OCI-LY3 (cell line): ENCODE measurements at regions not wholly inside any gene's neighbourhood (a gene's known extent, or its start where the extent isn't known, plus 50 kb on each side); places are given as distances from the start of the nearest gene placed in this dataset.

Experiments used
- H2AFZ ChIP-seq: fragments of 200-600, 300-600 bp; shearing (Covaris generic); 2 replicates; pipeline ENCODE4 v1.6.0; 2014; ENCODE audit warnings: antibody characterized with exemption, low read depth, low read length
- H3K27ac ChIP-seq: fragments of 200-600, 300-600 bp; sonication (generic); 2 replicates; pipeline ENCODE4 v1.5.1; 2014; ENCODE audit warnings: mild to moderate bottlenecking, low read length, moderate library complexity, mixed read lengths
- H3K27me3 ChIP-seq: fragments of 200-600, 300-600 bp; sonication (generic); 2 replicates; pipeline ENCODE4 v1.6.1; 2014; ENCODE audit warnings: low read depth, low read length, mixed read lengths
- H3K36me3 ChIP-seq: fragments of 200-600, 300-600 bp; sonication (generic); replicated peaks from 2 replicates; pipeline ENCODE3; 2014; ENCODE audit warnings: low read depth, low read length, mixed read lengths
- H3K4me1 ChIP-seq: fragments of 300-600, 200-600 bp; sonication (generic); 2 replicates; pipeline ENCODE4 v1.6.1; 2014; ENCODE audit warnings: low read length, mixed read lengths
- H3K4me2 ChIP-seq: fragments of 200-600, 300-600 bp; sonication (generic); 2 replicates; pipeline ENCODE4 v1.6.1; 2014; ENCODE audit warnings: low read length, mixed read lengths
- H3K4me3 ChIP-seq: fragments of 300-600, 200-600 bp; sonication (generic); 2 replicates; pipeline ENCODE4 v1.5.1; 2014; ENCODE audit warnings: antibody characterized with exemption, mild to moderate bottlenecking, low read length, moderate library complexity
- H3K79me2 ChIP-seq: fragments of 300-600, 200-600 bp; shearing (Covaris generic); 2 replicates; pipeline ENCODE4 v1.6.1; 2014; ENCODE audit warnings: mild to moderate bottlenecking, low read length, mixed read lengths
- H3K9ac ChIP-seq: fragments of 300-600, 200-600 bp; shearing (Covaris generic); 2 replicates; pipeline ENCODE4 v1.6.0; 2014; ENCODE audit warnings: mild to moderate bottlenecking, low read length, moderate library complexity
- H3K9me3 ChIP-seq: fragments of 200-600, 300-600 bp; shearing (Covaris generic); 2 replicates; pipeline ENCODE4 v1.6.1; 2014; ENCODE audit warnings: low read length, mixed read lengths; ENCODE audit not compliant: insufficient read depth
- H4K20me1 ChIP-seq: fragments of 200-600, 300-600 bp; sonication (generic); 2 replicates; pipeline ENCODE4 v1.6.1; 2016; ENCODE audit warnings: low read length, mixed read lengths; ENCODE audit not compliant: insufficient read depth
- CTCF ChIP-seq: fragments of 200-600, 300-600 bp; sonication (generic); IDR thresholded peaks from 2 replicates; pipeline ENCODE4 v1.5.1; 2014; ENCODE audit warnings: antibody characterized with exemption, low read length, low read depth
- EZH2phosphoT487 ChIP-seq: fragments of 200-600 bp; shearing (Covaris generic); IDR thresholded peaks from 2 replicates; pipeline ENCODE4 v1.6.1; 2018; ENCODE audit warnings: antibody characterized with exemption, mixed run types, low read depth

- Histone ChIP-seq H3K9me3 (no peaks in the 10 kb centered on the region), H3K36me3 (no peaks in the 10 kb centered on the region), H3K4me1 (no peaks in the 10 kb centered on the region), H4K20me1 (no peaks in the 10 kb centered on the region), H2AFZ (no peak overlapping the region), H3K9ac (no peak overlapping the region), H3K27ac (no peak overlapping the region), H3K4me2 (no peak overlapping the region), H3K4me3 (no peak overlapping the region), H3K79me2 (no peaks in the 10 kb centered on the region), H3K27me3 (no peaks in the 10 kb centered on the region)
- TF ChIP-seq CTCF (no peak), EZH2phosphoT487 (no peak)
Measured at GRCh38 chrX:147342197-147342596, 527.7 kb upstream of the CXorf51A start.

- Histone ChIP-seq H3K9ac (no peak overlapping the region), H4K20me1 (no peaks in the 10 kb centered on the region), H3K4me1 (no peaks in the 10 kb centered on the region), H3K27ac (no peak overlapping the region), H2AFZ (no peak overlapping the region), H3K79me2 (no peaks in the 10 kb centered on the region), H3K4me2 (no peak overlapping the region), H3K4me3 (no peak overlapping the region), H3K9me3 (no peaks in the 10 kb centered on the region), H3K27me3 (no peaks in the 10 kb centered on the region), H3K36me3 (no peaks in the 10 kb centered on the region)
- TF ChIP-seq EZH2phosphoT487 (no peak), CTCF (no peak)
Measured at GRCh38 chrX:147340947-147341346, 526.4 kb upstream of the CXorf51A start.

- Histone ChIP-seq H3K9ac (no peak overlapping the region), H3K4me3 (no peak overlapping the region), H3K4me2 (no peak overlapping the region), H3K27ac (no peak overlapping the region), H3K4me1 (no peaks in the 10 kb centered on the region), H3K36me3 (no peaks in the 10 kb centered on the region), H3K79me2 (no peaks in the 10 kb centered on the region), H3K27me3 (no peaks in the 10 kb centered on the region), H3K9me3 (no peaks in the 10 kb centered on the region), H2AFZ (no peak overlapping the region), H4K20me1 (no peaks in the 10 kb centered on the region)
- TF ChIP-seq CTCF, result no peak
- TF ChIP-seq EZH2phosphoT487, result no peak
Measured at GRCh38 chrX:147333821-147334220, 519.3 kb upstream of the CXorf51A start.

- TF ChIP-seq CTCF (no peak), EZH2phosphoT487 (no peak)
- no peaks in the 10 kb centered on the region for H3K9me3 ChIP-seq
Measured at GRCh38 chrX:147322496-147322895, 508.0 kb upstream of the CXorf51A start.

More at GRCh38 chrX:147322496-147322895, 508.0 kb upstream of the CXorf51A start:
- no peak overlapping the region for H2AFZ ChIP-seq
- H3K4me1 ChIP-seq, result no peaks in the 10 kb centered on the region
- H4K20me1 ChIP-seq, result no peaks in the 10 kb centered on the region
- no peaks in the 10 kb centered on the region for H3K79me2 ChIP-seq
- no peak overlapping the region for H3K9ac ChIP-seq
- no peak overlapping the region for H3K4me3 ChIP-seq
- H3K36me3 ChIP-seq, result no peaks in the 10 kb centered on the region
- no peaks in the 10 kb centered on the region for H3K27me3 ChIP-seq
- H3K27ac ChIP-seq, result no peak overlapping the region
- H3K4me2 ChIP-seq, result no peak overlapping the region
